BLaER1 treated with 17β-estradiol and CSF1 and Interleukin-3, amounts not matched to agents 10 nM and 100 nM (cell line): ENCODE measurements at regions not wholly inside any gene's neighbourhood (a gene's known extent, or its start where the extent isn't known, plus 50 kb on each side); places are given as distances from the start of the nearest gene placed in this dataset.

ENCODE experiments used
- H3K27ac ChIP-seq, 11 experiments: shearing (Covaris generic); formaldehyde crosslinking; 2 replicates each; pipeline ENCODE4 v1.8.1; 2022
- H3K27me3 ChIP-seq, 11 experiments: shearing (Covaris generic); formaldehyde crosslinking; 2 replicates each; pipeline ENCODE4 v1.8.1; 2022
- H3K36me3 ChIP-seq, 11 experiments: shearing (Covaris generic); formaldehyde crosslinking; 2 replicates each; pipeline ENCODE4 v1.8.1; 2022
- H3K4me1 ChIP-seq, 10 experiments: shearing (Covaris generic); formaldehyde crosslinking; 2 replicates each; pipeline ENCODE4 v1.8.1; 2022
- H3K4me2 ChIP-seq, 11 experiments: shearing (Covaris generic); formaldehyde crosslinking; 2 replicates each; pipeline ENCODE4 v1.8.1; 2022
- H3K4me3 ChIP-seq, 10 experiments: shearing (Covaris generic); formaldehyde crosslinking; 2 replicates each; pipeline ENCODE4 v1.8.1; 2022
- H3K9ac ChIP-seq, 11 experiments: shearing (Covaris generic); formaldehyde crosslinking; 2 replicates each; pipeline ENCODE4 v1.8.1; 2022
- H3K9me3 ChIP-seq, 11 experiments: shearing (Covaris generic); formaldehyde crosslinking; replicated peaks in 1 of 11; 2 replicates each; pipeline ENCODE4 v1.8.1; 2022
- H4K20me1 ChIP-seq, 11 experiments: shearing (Covaris generic); formaldehyde crosslinking; 2 replicates each; pipeline ENCODE4 v1.8.1; 2022
- Cebpa-rat ChIP-seq, 11 experiments: shearing (Covaris generic); IDR thresholded peaks; 2 replicates each; pipeline ENCODE4 v1.8.1; 2022

- no peak overlapping the region for H3K4me2 ChIP-seq
- no peaks in the 10 kb centered on the region for H3K4me1 ChIP-seq
- H3K9me3 ChIP-seq: no peaks in the 10 kb centered on the region
- no peaks in the 10 kb centered on the region for H3K36me3 ChIP-seq
- H3K27me3 ChIP-seq: no peaks in the 10 kb centered on the region
- H4K20me1 ChIP-seq: no peaks in the 10 kb centered on the region
- H3K27ac ChIP-seq: no peak overlapping the region
- no peak overlapping the region for H3K4me3 ChIP-seq
- no peak for TF ChIP-seq Cebpa-rat (IDR thresholded peaks at IDR 0.05)
- H3K9ac ChIP-seq: no peak overlapping the region
These were observed 81.5 kb downstream of the RBM43 start for GRCh38 chr2:151180123-151180522.

GRCh38 chr2:151178207-151178606 is 83.5 kb downstream of the RBM43 start:
- H3K9ac ChIP-seq: no peak overlapping the region
- no peaks in the 10 kb centered on the region for H3K36me3 ChIP-seq
- H3K27ac ChIP-seq: no peak overlapping the region
- H3K4me3 ChIP-seq: no peak overlapping the region
- no peaks in the 10 kb centered on the region for H3K27me3 ChIP-seq
- no peak for TF ChIP-seq Cebpa-rat (IDR thresholded peaks at IDR 0.05)
- H4K20me1 ChIP-seq: no peaks in the 10 kb centered on the region
- no peaks in the 10 kb centered on the region for H3K9me3 ChIP-seq
- no peaks in the 10 kb centered on the region for H3K4me1 ChIP-seq
- no peak overlapping the region for H3K4me2 ChIP-seq

- Histone ChIP-seq H3K9ac (no peak overlapping the region), H3K27ac (no peak overlapping the region), H4K20me1 (no peaks in the 10 kb centered on the region), H3K4me1 (no peaks in the 10 kb centered on the region), H3K4me3 (no peak overlapping the region), H3K9me3 (no peaks in the 10 kb centered on the region), H3K4me2 (no peak overlapping the region), H3K27me3 (no peaks in the 10 kb centered on the region), H3K36me3 (no peaks in the 10 kb centered on the region)
- TF ChIP-seq Cebpa-rat (IDR thresholded peaks at IDR 0.05): no peak
These were observed 83.9 kb downstream of the RBM43 start for GRCh38 chr2:151177756-151178155.

GRCh38 chr2:151176661-151177060 is 85.0 kb downstream of the RBM43 start:
- H3K36me3 ChIP-seq: no peaks in the 10 kb centered on the region
- no peak overlapping the region for H3K27ac ChIP-seq
- H3K9me3 ChIP-seq: no peaks in the 10 kb centered on the region
- no peaks in the 10 kb centered on the region for H4K20me1 ChIP-seq
- no peak overlapping the region for H3K4me2 ChIP-seq
- no peaks in the 10 kb centered on the region for H3K27me3 ChIP-seq
- no peak for TF ChIP-seq Cebpa-rat (IDR thresholded peaks at IDR 0.05)
- no peak overlapping the region for H3K9ac ChIP-seq
- H3K4me3 ChIP-seq: no peak overlapping the region
- no peaks in the 10 kb centered on the region for H3K4me1 ChIP-seq

GRCh38 chr2:151175864-151176263 is 85.8 kb downstream of the RBM43 start:
- no peak overlapping the region for H3K9ac ChIP-seq
- no peaks in the 10 kb centered on the region for H4K20me1 ChIP-seq
- no peaks in the 10 kb centered on the region for H3K27me3 ChIP-seq
- TF ChIP-seq Cebpa-rat (IDR thresholded peaks at IDR 0.05): no peak
- H3K9me3 ChIP-seq: no peaks in the 10 kb centered on the region
- no peak overlapping the region for H3K4me3 ChIP-seq
- H3K36me3 ChIP-seq: no peaks in the 10 kb centered on the region
- H3K27ac ChIP-seq: no peak overlapping the region
- H3K4me1 ChIP-seq: no peaks in the 10 kb centered on the region
- no peak overlapping the region for H3K4me2 ChIP-seq

- H3K9me3 ChIP-seq: no peaks in the 10 kb centered on the region
- H3K4me3 ChIP-seq: no peak overlapping the region
- no peak overlapping the region for H3K27ac ChIP-seq
- TF ChIP-seq Cebpa-rat (IDR thresholded peaks at IDR 0.05): no peak
- no peaks in the 10 kb centered on the region for H4K20me1 ChIP-seq
- H3K36me3 ChIP-seq: no peaks in the 10 kb centered on the region
- no peaks in the 10 kb centered on the region for H3K4me1 ChIP-seq
- H3K27me3 ChIP-seq: no peaks in the 10 kb centered on the region
- H3K9ac ChIP-seq: no peak overlapping the region
- H3K4me2 ChIP-seq: no peak overlapping the region
These were observed 87.5 kb downstream of the RBM43 start for GRCh38 chr2:151174127-151174526.

GRCh38 chr2:151171186-151171585 is 90.5 kb downstream of the RBM43 start:
- Histone ChIP-seq H3K4me2 (no peak overlapping the region), H3K4me1 (peaks cover 0 to 21% (median 9%) of the 10 kb centered on the region in 10 experiments; a peak in 16 of 20 replicates), H3K27me3 (no peaks in the 10 kb centered on the region), H4K20me1 (no peaks in the 10 kb centered on the region), H3K4me3 (no peak overlapping the region), H3K9me3 (no peaks in the 10 kb centered on the region), H3K36me3 (no peaks in the 10 kb centered on the region), H3K27ac (no peak overlapping the region), H3K9ac (no peak overlapping the region)
- no peak for TF ChIP-seq Cebpa-rat (IDR thresholded peaks at IDR 0.05)

- Histone ChIP-seq H4K20me1 (no peaks in the 10 kb centered on the region), H3K9ac (no peak overlapping the region), H3K36me3 (no peaks in the 10 kb centered on the region), H3K4me3 (no peak overlapping the region), H3K4me2 (peak overlapping the region; percentile 13 to 73 (median 56); a peak in 21 of 22 replicates), H3K27ac (no peak overlapping the region), H3K27me3 (no peaks in the 10 kb centered on the region), H3K9me3 (no peaks in the 10 kb centered on the region), H3K4me1 (peaks cover 0 to 33% (median 14%) of the 10 kb centered on the region in 10 experiments; a peak in 16 of 20 replicates)
- TF ChIP-seq Cebpa-rat (IDR thresholded peaks at IDR 0.05): no peak
These were observed 95.3 kb downstream of the RBM43 start for GRCh38 chr2:151166410-151166809.

GRCh38 chr2:151165105-151165684 is 96.5 kb downstream of the RBM43 start:
- no peak overlapping the region for H3K4me2 ChIP-seq
- H3K4me1 ChIP-seq: peaks cover 0 to 33% (median 14%) of the 10 kb centered on the region in 10 experiments; a peak in 16 of 20 replicates
- H4K20me1 ChIP-seq: no peaks in the 10 kb centered on the region
- no peak overlapping the region for H3K9ac ChIP-seq
- no peaks in the 10 kb centered on the region for H3K27me3 ChIP-seq
- no peak overlapping the region for H3K27ac ChIP-seq
- no peaks in the 10 kb centered on the region for H3K9me3 ChIP-seq
- no peak for TF ChIP-seq Cebpa-rat (IDR thresholded peaks at IDR 0.05)
- H3K4me3 ChIP-seq: no peak overlapping the region
- no peaks in the 10 kb centered on the region for H3K36me3 ChIP-seq

- H3K9ac ChIP-seq: no peak overlapping the region
- no peaks in the 10 kb centered on the region for H3K27me3 ChIP-seq
- no peak overlapping the region for H3K27ac ChIP-seq
- H3K4me2 ChIP-seq: peak overlapping the region in 1 of 11 experiments; percentile 1; a peak in 3 of 22 replicates
- TF ChIP-seq Cebpa-rat (IDR thresholded peaks at IDR 0.05): no peak
- no peak overlapping the region for H3K4me3 ChIP-seq
- no peaks in the 10 kb centered on the region for H3K36me3 ChIP-seq
- no peaks in the 10 kb centered on the region for H3K9me3 ChIP-seq
- H3K4me1 ChIP-seq: peaks cover under 1 to 28% (median 15%) of the 10 kb centered on the region in 10 experiments; a peak in 17 of 20 replicates
- no peaks in the 10 kb centered on the region for H4K20me1 ChIP-seq
These were observed 99.7 kb downstream of the RBM43 start for GRCh38 chr2:151161821-151162551.
